GM06990 (cell line): ENCODE measurements at regions not wholly inside any gene's neighbourhood (a gene's known extent, or its start where the extent isn't known, plus 50 kb on each side); places are given as distances from the start of the nearest gene placed in this dataset.

Experiments
- DNase-seq: peaks from one replicate; pipeline ENCODE4 v3.0.0-alpha.2; 2011; ENCODE audit not compliant: insufficient read length; ENCODE audit errors: extremely low read depth
- H3K27me3 ChIP-seq: replicated peaks from 2 replicates; pipeline ENCODE4 v1.6.0; 2011; ENCODE audit warnings: low read length; ENCODE audit not compliant: control insufficient read depth, insufficient read depth
- H3K36me3 ChIP-seq: 2 replicates; pipeline ENCODE4 v1.5.1; 2011; ENCODE audit warnings: low read length; ENCODE audit not compliant: control insufficient read depth, insufficient read depth
- H3K4me3 ChIP-seq: replicated peaks from 2 replicates; pipeline ENCODE4 v1.5.1; 2011; ENCODE audit warnings: low read depth, mild to moderate bottlenecking, control low read depth, low read length
- TF ChIP-seq, protein P1 (sequence below): IDR thresholded peaks from 2 replicates; pipeline ENCODE4 v1.5.1; 2011; ENCODE audit warnings: low read length, control low read depth, mild to moderate bottlenecking, inconsistent platforms; ENCODE audit not compliant: insufficient read depth, poor library complexity, severe bottlenecking

DNA sequence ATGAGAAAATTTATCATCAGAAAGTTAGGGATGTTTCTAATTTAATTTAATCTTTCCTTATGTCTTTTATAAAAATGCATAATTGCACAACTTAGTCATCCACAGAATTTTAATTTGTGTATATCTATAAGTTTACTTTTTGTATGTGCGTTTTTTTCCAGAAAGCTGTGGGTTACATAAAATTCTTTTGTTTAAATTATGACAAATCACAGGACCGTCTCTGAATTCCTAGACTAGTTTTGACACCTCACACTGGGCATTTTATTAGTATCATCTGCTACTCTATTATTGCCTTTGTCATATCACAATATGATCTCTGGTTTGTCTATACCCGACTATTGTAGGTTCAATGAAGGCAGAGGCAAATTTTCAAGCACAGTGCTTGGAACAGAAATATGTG is 482.4 kb upstream of the SEMA3D start:
- H3K27me3 ChIP-seq, result no peaks in the 10 kb centered on the region
- H3K4me3 ChIP-seq, result no peak overlapping the region
- DNase-seq, result no peak
- TF ChIP-seq, protein P1, sequence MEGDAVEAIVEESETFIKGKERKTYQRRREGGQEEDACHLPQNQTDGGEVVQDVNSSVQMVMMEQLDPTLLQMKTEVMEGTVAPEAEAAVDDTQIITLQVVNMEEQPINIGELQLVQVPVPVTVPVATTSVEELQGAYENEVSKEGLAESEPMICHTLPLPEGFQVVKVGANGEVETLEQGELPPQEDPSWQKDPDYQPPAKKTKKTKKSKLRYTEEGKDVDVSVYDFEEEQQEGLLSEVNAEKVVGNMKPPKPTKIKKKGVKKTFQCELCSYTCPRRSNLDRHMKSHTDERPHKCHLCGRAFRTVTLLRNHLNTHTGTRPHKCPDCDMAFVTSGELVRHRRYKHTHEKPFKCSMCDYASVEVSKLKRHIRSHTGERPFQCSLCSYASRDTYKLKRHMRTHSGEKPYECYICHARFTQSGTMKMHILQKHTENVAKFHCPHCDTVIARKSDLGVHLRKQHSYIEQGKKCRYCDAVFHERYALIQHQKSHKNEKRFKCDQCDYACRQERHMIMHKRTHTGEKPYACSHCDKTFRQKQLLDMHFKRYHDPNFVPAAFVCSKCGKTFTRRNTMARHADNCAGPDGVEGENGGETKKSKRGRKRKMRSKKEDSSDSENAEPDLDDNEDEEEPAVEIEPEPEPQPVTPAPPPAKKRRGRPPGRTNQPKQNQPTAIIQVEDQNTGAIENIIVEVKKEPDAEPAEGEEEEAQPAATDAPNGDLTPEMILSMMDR, result no peak
- no peaks in the 10 kb centered on the region for H3K36me3 ChIP-seq

DNA sequence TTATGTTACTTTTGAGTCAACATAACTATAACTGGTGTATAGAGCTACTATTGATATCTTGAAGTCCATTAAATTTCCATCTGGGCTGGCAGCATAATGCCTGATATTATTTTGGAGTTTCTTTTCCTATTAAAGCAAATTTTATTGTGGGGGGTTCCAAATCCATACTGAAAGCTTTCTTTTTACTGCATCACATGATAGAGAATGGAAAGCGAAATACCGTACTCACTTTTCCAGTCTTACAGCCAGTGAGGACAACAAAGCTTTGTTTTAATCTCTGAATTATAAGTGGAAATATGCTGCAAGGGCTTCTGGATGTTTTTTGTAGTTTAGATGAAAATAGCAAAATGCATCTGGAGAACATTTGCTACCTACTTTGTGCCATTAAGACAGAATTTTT is 477.5 kb upstream of the SEMA3D start:
- DNase-seq, result no peak
- H3K4me3 ChIP-seq, result no peak overlapping the region
- no peaks in the 10 kb centered on the region for H3K36me3 ChIP-seq
- TF ChIP-seq, protein P1, result no peak
- no peaks in the 10 kb centered on the region for H3K27me3 ChIP-seq

GRCh38 chr7:85659364-85659763 is 472.5 kb upstream of the SEMA3D start:
- Histone ChIP-seq H3K36me3 (no peaks in the 10 kb centered on the region), H3K27me3 (no peaks in the 10 kb centered on the region), H3K4me3 (no peak overlapping the region)
- no peak for DNase-seq
- TF ChIP-seq, protein P1, result no peak

GRCh38 chr7:85655252-85655651 is 468.4 kb upstream of the SEMA3D start:
- TF ChIP-seq, protein P1, result no peak
- Histone ChIP-seq H3K4me3 (no peak overlapping the region), H3K36me3 (no peaks in the 10 kb centered on the region), H3K27me3 (no peaks in the 10 kb centered on the region)
- no peak for DNase-seq

DNA sequence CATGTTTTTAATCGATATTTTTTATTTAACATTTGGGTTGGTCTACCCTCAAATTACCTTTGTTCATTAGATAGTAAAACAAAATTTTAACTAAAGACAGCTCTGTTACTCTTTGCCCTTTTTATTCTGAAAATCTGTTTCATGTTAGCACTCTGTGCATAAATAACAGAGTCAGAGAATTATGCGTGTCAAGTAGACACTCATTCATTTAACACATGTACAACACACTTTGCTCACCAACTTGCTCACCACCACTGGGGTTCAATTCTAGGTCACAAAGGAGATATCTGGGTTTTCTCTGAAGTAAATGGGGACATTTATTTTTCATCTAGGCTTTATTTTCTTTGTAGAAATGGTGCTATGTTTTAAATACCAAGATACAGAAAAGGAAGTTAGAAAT is 457.4 kb upstream of the SEMA3D start:
- DNase-seq, result no peak
- H3K36me3 ChIP-seq, result no peaks in the 10 kb centered on the region
- H3K27me3 ChIP-seq, result no peaks in the 10 kb centered on the region
- TF ChIP-seq, protein P1, result no peak
- H3K4me3 ChIP-seq, result no peak overlapping the region

- no peaks in the 10 kb centered on the region for H3K36me3 ChIP-seq
- TF ChIP-seq, protein P1, result no peak
- no peak overlapping the region for H3K4me3 ChIP-seq
- DNase-seq, result no peak
- no peaks in the 10 kb centered on the region for H3K27me3 ChIP-seq
Observed at GRCh38 chr7:85641331-85641730, 454.5 kb upstream of the SEMA3D start.
